Testis (tissue), 2 donors: ENCODE measurements at regions not wholly inside any gene's neighbourhood (a gene's known extent, or its start where the extent isn't known, plus 50 kb on each side); places are given as distances from the start of the nearest gene placed in this dataset.

Experiments
- CTCF ChIP-seq, 3 experiments: fragments of 450-650 bp in 2 of 3; fragments of 200-600 bp in 1 of 3; sonication (generic) in 1 of 3; IDR thresholded peaks; one replicate each; pipeline ENCODE4 v1.5.1; 2016 to 2019; ENCODE audit warnings: antibody characterized with exemption in 3 of 3, mild to moderate bottlenecking in 2 of 3, moderate library complexity in 1 of 3
- POLR2A ChIP-seq: fragments of 450-650 bp; IDR thresholded peaks from one replicate; pipeline ENCODE4 v1.6.1; 2017; ENCODE audit warnings: antibody characterized with exemption, mild to moderate bottlenecking, moderate library complexity

GRCh38 chr2:160651416-160652200, 158.0 kb upstream of the RBMS1 start:
- no peak for TF ChIP-seq POLR2A
- no peak for TF ChIP-seq CTCF (IDR thresholded peaks at IDR 0.05)
